ENCODE measurements at regions not wholly inside any gene's neighbourhood (a gene's known extent, or its start where the extent isn't known, plus 50 kb on each side); places are given as distances from the start of the nearest gene placed in this dataset.

- TF ChIP-seq CTCF (IDR thresholded peaks at IDR 0.05; ENCODE audit: low read length) (no peak), EZH2 (IDR thresholded peaks at IDR 0.05; ENCODE audit: borderline replicate concordance, low read length) (no peak)
Observed at GRCh38 chr5:17361331-17361730, 136.7 kb upstream of the TAF11L2 start.
